SK-N-SH treated with all-trans-retinoic acid at 6 μM for 48 hours (cell line): ENCODE measurements at regions not wholly inside any gene's neighbourhood (a gene's known extent, or its start where the extent isn't known, plus 50 kb on each side); places are given as distances from the start of the nearest gene placed in this dataset.
"Not testable (repeated sequence)": the region's sequence is repeated elsewhere in the genome, so short reads cannot be mapped to it uniquely, and the experiment has no call there.

Experiments
- ATAC-seq: fragments of 200-7000 bp; cut with Tn5 transposase; 3 replicates; pipeline ENCODE4 v1.9.1; 2020; ENCODE audit warnings: mild to moderate bottlenecking, moderate library complexity
- ARNTL ChIP-seq: fragments of 450-650 bp; formaldehyde crosslinking; IDR thresholded peaks from 2 replicates; pipeline ENCODE4 v1.5.0; 2020; ENCODE audit warnings: low read depth, mild to moderate bottlenecking, moderate library complexity, borderline replicate concordance
- BACH2 ChIP-seq: fragments of 250-450 bp; sonication (Bioruptor Pico); IDR thresholded peaks from 2 replicates; pipeline ENCODE4 v1.9.0; 2021; ENCODE audit warnings: mild to moderate bottlenecking, borderline replicate concordance
- CSDC2 ChIP-seq: fragments of 250-450 bp; sonication (Bioruptor Pico); IDR thresholded peaks from 2 replicates; pipeline ENCODE4 v1.5.0; 2020; ENCODE audit warnings: mild to moderate bottlenecking, moderate library complexity
- GLIS3 ChIP-seq: fragments of 250-450 bp; sonication (Bioruptor Pico); IDR thresholded peaks from 2 replicates; pipeline ENCODE4 v1.5.0; 2020; ENCODE audit warnings: mild to moderate bottlenecking, moderate library complexity
- ISL1 ChIP-seq: fragments of 250-450 bp; sonication (Bioruptor Pico); IDR thresholded peaks from 2 replicates; pipeline ENCODE4 v2.1.2; 2022; ENCODE audit warnings: mild to moderate bottlenecking, moderate library complexity
- OSR1 ChIP-seq: fragments of 250-450 bp; sonication (Bioruptor Pico); IDR thresholded peaks from 2 replicates; pipeline ENCODE4 v1.8.0; 2022; ENCODE audit warnings: moderate library complexity, mild to moderate bottlenecking, inconsistent platforms
- PPARA ChIP-seq: fragments of 250-450 bp; sonication (Bioruptor Pico); IDR thresholded peaks from 2 replicates; pipeline ENCODE4 v1.5.0; 2020; ENCODE audit warnings: mild to moderate bottlenecking, borderline replicate concordance
- SNAI2 ChIP-seq: fragments of 250-450 bp; sonication (Bioruptor Pico); IDR thresholded peaks from 2 replicates; pipeline ENCODE4 v1.5.0; 2020; ENCODE audit warnings: mild to moderate bottlenecking, moderate library complexity
- TCF4 ChIP-seq: fragments of 250-450 bp; sonication (Bioruptor Pico); IDR thresholded peaks from 2 replicates; pipeline ENCODE4 v1.8.0; 2021; ENCODE audit warnings: mild to moderate bottlenecking, moderate library complexity, borderline replicate concordance
- ZC3H10 ChIP-seq: fragments of 250-450 bp; sonication (Bioruptor Pico); IDR thresholded peaks from 2 replicates; pipeline ENCODE4 v1.5.1; 2021; ENCODE audit warnings: mild to moderate bottlenecking, moderate library complexity
- ZFP3 ChIP-seq: fragments of 250-450 bp; sonication (Bioruptor Pico); IDR thresholded peaks from 2 replicates; pipeline ENCODE4 v1.5.0; 2020; ENCODE audit warnings: mild to moderate bottlenecking, moderate library complexity
- ZFP30 ChIP-seq: fragments of 450-650 bp; formaldehyde crosslinking; IDR thresholded peaks from 2 replicates; pipeline ENCODE4 v1.5.0; 2022; ENCODE audit warnings: mild to moderate bottlenecking, moderate library complexity
- ZNF565 ChIP-seq: fragments of 450-650 bp; formaldehyde crosslinking; conservative IDR thresholded peaks from 2 replicates; pipeline ENCODE4 v1.5.0; 2020; ENCODE audit warnings: low read depth, mild to moderate bottlenecking, moderate library complexity
- ZNF70 ChIP-seq: fragments of 450-650 bp; formaldehyde crosslinking; IDR thresholded peaks from 2 replicates; pipeline ENCODE4 v1.5.0; 2020; ENCODE audit warnings: mild to moderate bottlenecking, moderate library complexity
- ZNF8 ChIP-seq: fragments of 450-650 bp; formaldehyde crosslinking; IDR thresholded peaks from 2 replicates; pipeline ENCODE4 v1.5.0; 2020; ENCODE audit warnings: mild to moderate bottlenecking, moderate library complexity
- TF ChIP-seq, protein P1 (sequence below): fragments of 250-450 bp; sonication (Bioruptor Pico); IDR thresholded peaks from 2 replicates; pipeline ENCODE4 v1.8.0; 2021; ENCODE audit warnings: low read depth, mild to moderate bottlenecking, moderate library complexity, borderline replicate concordance
- TF ChIP-seq, protein P2 (sequence below): fragments of 250-450 bp; sonication (Bioruptor Pico); IDR thresholded peaks from 2 replicates; pipeline ENCODE4 v1.5.0; 2020; ENCODE audit warnings: mild to moderate bottlenecking, moderate library complexity
- TF ChIP-seq, protein P3 (sequence below): fragments of 250-450 bp; sonication (Bioruptor Pico); IDR thresholded peaks from 2 replicates; pipeline ENCODE4 v1.5.1; 2021; ENCODE audit warnings: mild to moderate bottlenecking, moderate library complexity
- TF ChIP-seq, protein P4 (sequence below): fragments of 250-450 bp; sonication (Bioruptor Pico); IDR thresholded peaks from 2 replicates; pipeline ENCODE4 v1.5.1; 2020; ENCODE audit warnings: low read depth, mild to moderate bottlenecking, moderate library complexity

DNA sequence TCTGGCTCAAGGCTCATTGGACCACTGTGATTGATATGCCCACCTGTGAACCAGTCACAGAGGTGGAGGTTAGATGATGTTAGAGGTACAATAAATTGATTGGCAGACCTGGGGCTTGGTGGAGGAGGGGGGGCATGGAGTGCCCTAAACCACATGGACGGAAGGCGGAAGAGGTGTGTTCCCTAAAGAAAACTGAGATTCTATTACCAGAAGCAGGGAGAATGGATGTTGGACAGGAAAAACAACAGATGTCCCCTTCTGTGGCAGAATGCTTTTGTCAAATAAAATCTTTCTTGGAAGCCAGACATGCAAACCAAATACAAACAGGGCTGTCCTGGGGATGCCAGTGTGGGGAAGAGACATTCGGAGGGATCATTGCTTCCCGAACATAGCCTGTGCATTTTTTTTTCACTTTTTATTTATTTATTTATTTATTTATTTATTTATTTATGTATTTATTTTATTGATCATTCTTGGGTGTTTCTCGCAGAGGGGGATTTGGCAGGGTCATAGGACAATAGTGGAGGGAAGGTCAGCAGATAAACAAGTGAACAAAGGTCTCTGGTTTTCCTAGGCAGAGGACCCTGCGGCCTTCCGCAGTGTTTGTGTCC, 433.9 kb downstream of the RPS24 start:
- TF ChIP-seq ISL1 (CRISPR knock-in tag) (no peak), ZC3H10 (no peak), SNAI2 (no peak), PPARA (CRISPR knock-in tag) (no peak), OSR1 (no peak)
- TF ChIP-seq, protein P1, sequence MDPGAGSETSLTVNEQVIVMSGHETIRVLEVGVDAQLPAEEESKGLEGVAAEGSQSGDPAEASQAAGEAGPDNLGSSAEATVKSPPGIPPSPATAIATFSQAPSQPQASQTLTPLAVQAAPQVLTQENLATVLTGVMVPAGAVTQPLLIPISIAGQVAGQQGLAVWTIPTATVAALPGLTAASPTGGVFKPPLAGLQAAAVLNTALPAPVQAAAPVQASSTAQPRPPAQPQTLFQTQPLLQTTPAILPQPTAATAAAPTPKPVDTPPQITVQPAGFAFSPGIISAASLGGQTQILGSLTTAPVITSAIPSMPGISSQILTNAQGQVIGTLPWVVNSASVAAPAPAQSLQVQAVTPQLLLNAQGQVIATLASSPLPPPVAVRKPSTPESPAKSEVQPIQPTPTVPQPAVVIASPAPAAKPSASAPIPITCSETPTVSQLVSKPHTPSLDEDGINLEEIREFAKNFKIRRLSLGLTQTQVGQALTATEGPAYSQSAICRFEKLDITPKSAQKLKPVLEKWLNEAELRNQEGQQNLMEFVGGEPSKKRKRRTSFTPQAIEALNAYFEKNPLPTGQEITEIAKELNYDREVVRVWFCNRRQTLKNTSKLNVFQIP (CRISPR knock-in tag) = no peak
- no peak for ATAC-seq

DNA sequence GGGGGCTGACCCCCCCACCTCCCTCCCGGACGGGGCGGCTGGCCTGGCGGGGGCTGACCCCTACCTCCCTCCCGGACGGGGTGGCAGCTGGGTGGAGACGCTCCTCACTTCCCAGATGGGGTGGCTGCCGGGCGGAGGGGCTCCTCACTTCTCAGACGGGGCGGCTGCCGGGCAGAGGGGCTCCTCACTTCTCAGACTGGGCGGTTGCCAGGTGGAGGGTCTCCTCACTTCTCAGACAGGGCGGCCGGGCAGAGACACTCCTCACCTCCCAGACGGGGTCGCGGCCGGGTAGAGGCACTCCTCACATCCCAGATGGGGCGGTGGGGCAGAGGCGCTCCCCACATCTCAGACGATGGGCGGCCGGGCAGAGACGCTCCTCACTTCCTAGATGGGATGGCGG, 435.1 kb downstream of the RPS24 start:
- ATAC-seq = not testable (repeated sequence)

DNA sequence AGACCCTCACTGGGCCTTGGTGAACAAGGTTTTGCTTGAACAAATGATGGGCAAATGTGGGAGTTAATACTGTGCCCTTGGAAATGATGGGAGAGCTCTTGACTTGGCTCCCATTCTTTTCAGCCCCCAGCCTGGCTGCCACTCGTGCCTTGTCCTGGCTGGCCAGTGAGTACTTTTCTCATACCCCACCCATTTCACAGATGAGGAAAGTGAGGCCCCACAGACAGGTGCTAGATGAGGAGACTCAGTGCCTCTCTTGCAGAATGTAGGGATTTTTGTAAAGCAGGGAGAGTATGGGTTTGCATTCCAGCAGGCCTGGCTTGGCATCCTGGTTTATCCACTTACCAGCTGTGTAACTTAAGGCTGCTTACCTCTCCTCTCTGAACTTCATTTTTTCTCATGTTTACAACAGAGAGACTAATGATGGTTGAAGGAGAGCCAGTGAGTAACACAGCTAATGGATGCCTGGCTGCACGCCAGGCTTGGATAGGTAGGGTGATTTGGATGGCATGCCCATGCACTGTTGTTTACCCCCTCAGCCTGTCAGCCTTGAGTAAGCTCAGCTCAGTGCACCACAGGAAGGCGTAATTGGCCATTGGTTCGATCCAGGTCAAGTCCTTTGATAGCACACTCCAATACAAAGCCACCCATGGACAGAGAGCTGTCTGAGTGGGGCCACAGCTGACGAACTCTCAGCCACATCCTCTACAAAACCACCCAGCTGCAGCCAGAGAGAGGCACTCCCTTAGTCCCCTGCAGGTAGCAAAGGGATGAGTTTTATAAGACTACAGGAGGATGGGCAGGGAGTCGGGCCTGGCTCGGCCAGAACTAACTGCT, 436.8 kb downstream of the RPS24 start:
- peak; percentile 80 for ATAC-seq
- TF ChIP-seq ZNF8 (CRISPR knock-in tag) (no peak), ISL1 (CRISPR knock-in tag) (peak; percentile 87), BACH2 (CRISPR knock-in tag) (no peak), ZFP3 (CRISPR knock-in tag) (no peak), ZNF565 (0 out of 2 replicates have a peak, but pooled peaks have one; percentile 32), TCF4 (CRISPR knock-in tag) (no peak), GLIS3 (no peak), OSR1 (no peak)
- TF ChIP-seq, protein P2, sequence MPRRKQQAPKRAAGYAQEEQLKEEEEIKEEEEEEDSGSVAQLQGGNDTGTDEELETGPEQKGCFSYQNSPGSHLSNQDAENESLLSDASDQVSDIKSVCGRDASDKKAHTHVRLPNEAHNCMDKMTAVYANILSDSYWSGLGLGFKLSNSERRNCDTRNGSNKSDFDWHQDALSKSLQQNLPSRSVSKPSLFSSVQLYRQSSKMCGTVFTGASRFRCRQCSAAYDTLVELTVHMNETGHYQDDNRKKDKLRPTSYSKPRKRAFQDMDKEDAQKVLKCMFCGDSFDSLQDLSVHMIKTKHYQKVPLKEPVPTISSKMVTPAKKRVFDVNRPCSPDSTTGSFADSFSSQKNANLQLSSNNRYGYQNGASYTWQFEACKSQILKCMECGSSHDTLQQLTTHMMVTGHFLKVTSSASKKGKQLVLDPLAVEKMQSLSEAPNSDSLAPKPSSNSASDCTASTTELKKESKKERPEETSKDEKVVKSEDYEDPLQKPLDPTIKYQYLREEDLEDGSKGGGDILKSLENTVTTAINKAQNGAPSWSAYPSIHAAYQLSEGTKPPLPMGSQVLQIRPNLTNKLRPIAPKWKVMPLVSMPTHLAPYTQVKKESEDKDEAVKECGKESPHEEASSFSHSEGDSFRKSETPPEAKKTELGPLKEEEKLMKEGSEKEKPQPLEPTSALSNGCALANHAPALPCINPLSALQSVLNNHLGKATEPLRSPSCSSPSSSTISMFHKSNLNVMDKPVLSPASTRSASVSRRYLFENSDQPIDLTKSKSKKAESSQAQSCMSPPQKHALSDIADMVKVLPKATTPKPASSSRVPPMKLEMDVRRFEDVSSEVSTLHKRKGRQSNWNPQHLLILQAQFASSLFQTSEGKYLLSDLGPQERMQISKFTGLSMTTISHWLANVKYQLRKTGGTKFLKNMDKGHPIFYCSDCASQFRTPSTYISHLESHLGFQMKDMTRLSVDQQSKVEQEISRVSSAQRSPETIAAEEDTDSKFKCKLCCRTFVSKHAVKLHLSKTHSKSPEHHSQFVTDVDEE = peak; percentile 18; the same call in 1 of the 2 replicates
- TF ChIP-seq, protein P3, sequence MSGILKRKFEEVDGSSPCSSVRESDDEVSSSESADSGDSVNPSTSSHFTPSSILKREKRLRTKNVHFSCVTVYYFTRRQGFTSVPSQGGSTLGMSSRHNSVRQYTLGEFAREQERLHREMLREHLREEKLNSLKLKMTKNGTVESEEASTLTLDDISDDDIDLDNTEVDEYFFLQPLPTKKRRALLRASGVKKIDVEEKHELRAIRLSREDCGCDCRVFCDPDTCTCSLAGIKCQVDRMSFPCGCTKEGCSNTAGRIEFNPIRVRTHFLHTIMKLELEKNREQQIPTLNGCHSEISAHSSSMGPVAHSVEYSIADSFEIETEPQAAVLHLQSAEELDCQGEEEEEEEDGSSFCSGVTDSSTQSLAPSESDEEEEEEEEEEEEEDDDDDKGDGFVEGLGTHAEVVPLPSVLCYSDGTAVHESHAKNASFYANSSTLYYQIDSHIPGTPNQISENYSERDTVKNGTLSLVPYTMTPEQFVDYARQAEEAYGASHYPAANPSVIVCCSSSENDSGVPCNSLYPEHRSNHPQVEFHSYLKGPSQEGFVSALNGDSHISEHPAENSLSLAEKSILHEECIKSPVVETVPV (CRISPR knock-in tag) = no peak

DNA sequence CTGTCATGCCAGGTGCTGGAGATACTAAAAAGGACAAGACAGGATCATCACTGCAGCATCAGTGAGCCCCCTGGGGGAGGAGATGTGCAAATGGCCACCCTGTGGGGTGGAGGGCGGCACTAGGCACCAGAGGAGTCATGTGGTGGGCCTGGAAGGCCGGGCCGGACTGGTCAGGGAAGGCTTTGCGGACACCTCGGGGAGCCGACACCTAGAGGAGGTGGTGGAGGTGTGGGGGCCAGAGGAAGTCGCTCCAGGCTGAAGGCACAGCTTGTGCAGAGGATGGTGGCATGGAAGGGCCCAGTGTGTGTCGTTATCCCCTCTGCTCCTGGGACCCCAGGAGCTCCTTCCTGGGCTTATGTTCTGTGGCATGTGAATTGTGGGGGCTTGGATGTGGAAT, 437.7 kb downstream of the RPS24 start:
- ATAC-seq = peak; percentile 6

DNA sequence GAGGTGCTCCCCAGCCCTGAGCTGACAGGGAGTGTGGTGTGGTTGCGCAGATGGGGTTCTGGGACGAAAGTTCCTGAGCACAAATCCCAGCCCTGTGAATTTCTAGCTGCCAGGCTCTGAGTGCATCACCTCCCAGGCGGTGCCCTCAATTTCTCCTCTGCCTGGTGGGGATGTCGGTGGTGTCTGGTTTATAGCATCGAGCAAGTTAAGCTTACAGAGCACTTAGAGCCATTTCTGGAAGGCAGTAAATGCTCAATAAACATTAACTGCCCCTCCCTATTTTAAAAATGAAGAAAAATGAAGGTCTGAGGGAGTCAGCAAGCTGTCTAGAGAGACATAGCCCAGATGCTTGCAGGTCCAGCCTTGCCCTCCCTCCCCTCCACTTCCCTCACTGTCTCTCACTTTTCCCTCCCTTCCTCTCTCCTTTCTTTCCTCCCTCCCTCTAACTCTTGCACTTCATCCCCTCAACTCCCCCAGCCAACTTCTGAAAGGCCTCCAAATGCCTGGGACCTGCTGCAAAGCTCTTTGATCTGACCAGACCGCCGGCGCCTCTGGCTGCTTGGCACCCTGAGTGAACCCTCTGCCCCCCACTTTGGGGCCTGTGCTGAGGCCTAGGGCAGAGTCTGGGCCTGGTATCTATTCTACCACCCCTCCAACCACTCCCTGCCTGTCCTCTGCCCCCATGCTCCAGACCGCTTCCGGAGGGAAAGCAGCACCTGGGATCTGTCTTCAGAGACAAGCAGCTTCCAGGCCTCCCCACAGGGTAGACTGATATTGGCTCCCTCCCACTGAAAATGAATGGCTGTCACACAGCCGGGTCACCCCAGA, 438.3 kb downstream of the RPS24 start:
- peak; percentile 74 for ATAC-seq
- TF ChIP-seq PPARA (CRISPR knock-in tag) (peak; percentile 55; the same call in 1 of the 2 replicates), ZNF70 (CRISPR knock-in tag) (peak; percentile 92), ZNF8 (CRISPR knock-in tag) (peak; percentile 47), ZFP3 (CRISPR knock-in tag) (0 out of 2 replicates have a peak, but pooled peaks have one; percentile 38), ZFP30 (CRISPR knock-in tag) (peak; percentile 4; the same call in 1 of the 2 replicates), ISL1 (CRISPR knock-in tag) (peak; percentile 92), ZNF565 (peak; percentile 72), SNAI2 (0 out of 2 replicates have a peak, but pooled peaks have one; percentile 5), ARNTL (no peak), CSDC2 (CRISPR knock-in tag) (peak; percentile 41; the same call in 1 of the 2 replicates)
- TF ChIP-seq, protein P2 = peak; percentile 74

More for the DNA sequence above, 437.7 kb downstream of the RPS24 start:
- TF ChIP-seq ZFP3 (CRISPR knock-in tag) (no peak), SNAI2 (no peak), ZNF70 (CRISPR knock-in tag) (no peak)
- TF ChIP-seq, protein P4, sequence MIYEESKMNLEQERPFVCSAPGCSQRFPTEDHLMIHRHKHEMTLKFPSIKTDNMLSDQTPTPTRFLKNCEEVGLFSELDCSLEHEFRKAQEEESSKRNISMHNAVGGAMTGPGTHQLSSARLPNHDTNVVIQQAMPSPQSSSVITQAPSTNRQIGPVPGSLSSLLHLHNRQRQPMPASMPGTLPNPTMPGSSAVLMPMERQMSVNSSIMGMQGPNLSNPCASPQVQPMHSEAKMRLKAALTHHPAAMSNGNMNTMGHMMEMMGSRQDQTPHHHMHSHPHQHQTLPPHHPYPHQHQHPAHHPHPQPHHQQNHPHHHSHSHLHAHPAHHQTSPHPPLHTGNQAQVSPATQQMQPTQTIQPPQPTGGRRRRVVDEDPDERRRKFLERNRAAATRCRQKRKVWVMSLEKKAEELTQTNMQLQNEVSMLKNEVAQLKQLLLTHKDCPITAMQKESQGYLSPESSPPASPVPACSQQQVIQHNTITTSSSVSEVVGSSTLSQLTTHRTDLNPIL (CRISPR knock-in tag) = no peak
